Activated CD8-positive, alpha-beta T cell treated with anti-CD3 and anti-CD28 coated beads, Interleukin-2, amount 10 ng/mL, durations not matched to agents 7 days and 5 days (primary cell): ENCODE measurements at regions not wholly inside any gene's neighbourhood (a gene's known extent, or its start where the extent isn't known, plus 50 kb on each side); places are given as distances from the start of the nearest gene placed in this dataset.

Experiments
- ATAC-seq: fragments of 150-1000 bp; cut with Tn5 transposase; one replicate; pipeline ENCODE4 v1.10.0; 2021; ENCODE audit warnings: moderate library complexity
- CTCF ChIA-PET: fragments of 350-600 bp; sonication (Branson Sonifier 250); formaldehyde crosslinking; loops from one replicate; lab custom pipeline; 2021; ENCODE audit warnings: antibody characterized with exemption; lab: Charles Lee
- POLR2A ChIA-PET: fragments of 350-600 bp; sonication (Branson Sonifier 250); formaldehyde crosslinking; loops from one replicate; lab custom pipeline; 2021; ENCODE audit warnings: antibody characterized with exemption; lab: Charles Lee
- DNase-seq: peaks from one replicate; pipeline ENCODE4 v3.0.0-alpha.2; 2020
- H3K27ac Mint-ChIP-seq: one replicate; pipeline ENCODE4 v1.8.0; 2021; ENCODE audit warnings: mild to moderate bottlenecking, mixed read lengths
- H3K27me3 Mint-ChIP-seq: one replicate; pipeline ENCODE4 v1.8.0; 2021; ENCODE audit warnings: low read depth, mixed read lengths
- H3K36me3 Mint-ChIP-seq: one replicate; pipeline ENCODE4 v1.8.0; 2021; ENCODE audit warnings: low read depth, mixed read lengths
- H3K4me1 Mint-ChIP-seq: one replicate; pipeline ENCODE4 v1.8.0; 2021; ENCODE audit warnings: low read depth, mixed read lengths
- H3K4me3 Mint-ChIP-seq: one replicate; pipeline ENCODE4 v1.8.0; 2021; ENCODE audit warnings: mild to moderate bottlenecking, mixed read lengths
- H3K9me3 Mint-ChIP-seq: one replicate; pipeline ENCODE4 v1.8.0; 2022; ENCODE audit warnings: mixed read lengths; ENCODE audit not compliant: insufficient read depth

DNA sequence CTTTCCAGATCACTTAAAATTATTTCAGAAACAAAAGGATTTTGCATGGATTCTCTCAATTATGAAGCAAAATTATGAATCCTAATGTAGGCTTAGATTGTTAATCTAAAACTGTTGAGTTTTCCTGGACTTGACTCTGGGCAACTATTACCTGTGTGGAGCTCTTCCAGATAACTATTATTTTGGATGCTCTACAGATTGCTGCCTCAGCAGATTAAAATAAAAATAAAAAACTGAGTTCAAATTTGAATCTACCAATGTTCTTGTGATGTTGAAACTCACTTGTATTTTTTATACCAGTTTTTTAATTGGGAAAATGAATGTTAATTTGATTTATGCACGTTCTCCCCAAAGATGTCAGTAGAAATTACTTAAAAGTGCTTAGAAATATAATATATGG lies 120.5 kb upstream of the NAV3 start:
- H3K4me1 Mint-ChIP-seq: no peaks in the 10 kb centered on the region
- H3K4me3 Mint-ChIP-seq: no peak overlapping the region
- H3K27ac Mint-ChIP-seq: no peak overlapping the region
- H3K36me3 Mint-ChIP-seq: no peaks in the 10 kb centered on the region
- ChIA-PET POLR2A (no interaction called here), CTCF (no interaction called here)
- ATAC-seq (no peak), DNase-seq (no peak)
- no peaks in the 10 kb centered on the region for H3K27me3 Mint-ChIP-seq
- peaks cover 8% of the 10 kb centered on the region for H3K9me3 Mint-ChIP-seq

DNA sequence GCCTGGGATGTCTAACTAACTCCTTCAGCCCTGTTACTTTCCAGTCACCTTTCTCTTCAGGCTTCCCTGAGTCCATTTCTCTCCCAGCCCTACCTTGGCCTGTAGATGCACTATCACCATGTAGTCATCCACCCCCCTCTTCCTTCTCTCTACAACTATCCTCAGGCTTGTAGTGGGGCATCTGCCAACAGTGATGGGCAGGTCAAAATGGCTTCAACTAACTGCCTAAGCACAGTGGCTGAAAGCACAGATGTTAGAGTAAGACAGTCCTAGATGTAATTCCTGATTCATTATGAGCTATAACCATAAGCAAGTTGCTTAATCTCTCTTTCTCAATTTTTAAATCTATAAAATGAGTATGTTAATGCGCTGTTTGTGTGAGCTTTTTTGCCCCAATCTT lies 133.6 kb upstream of the NAV3 start:
- Mint-ChIP-seq H3K27me3 (no peaks in the 10 kb centered on the region), H3K4me3 (no peak overlapping the region), H3K36me3 (no peaks in the 10 kb centered on the region), H3K27ac (no peak overlapping the region), H3K4me1 (no peaks in the 10 kb centered on the region), H3K9me3 (no peaks in the 10 kb centered on the region)
- DNase-seq (no peak), ATAC-seq (no peak)
- ChIA-PET POLR2A (no interaction called here), CTCF (no interaction called here)

- DNase-seq: no peak
- Mint-ChIP-seq H3K36me3 (no peaks in the 10 kb centered on the region), H3K27ac (no peak overlapping the region)
Measured at GRCh38 chr12:77696183-77696582, 134.5 kb upstream of the NAV3 start.

DNA sequence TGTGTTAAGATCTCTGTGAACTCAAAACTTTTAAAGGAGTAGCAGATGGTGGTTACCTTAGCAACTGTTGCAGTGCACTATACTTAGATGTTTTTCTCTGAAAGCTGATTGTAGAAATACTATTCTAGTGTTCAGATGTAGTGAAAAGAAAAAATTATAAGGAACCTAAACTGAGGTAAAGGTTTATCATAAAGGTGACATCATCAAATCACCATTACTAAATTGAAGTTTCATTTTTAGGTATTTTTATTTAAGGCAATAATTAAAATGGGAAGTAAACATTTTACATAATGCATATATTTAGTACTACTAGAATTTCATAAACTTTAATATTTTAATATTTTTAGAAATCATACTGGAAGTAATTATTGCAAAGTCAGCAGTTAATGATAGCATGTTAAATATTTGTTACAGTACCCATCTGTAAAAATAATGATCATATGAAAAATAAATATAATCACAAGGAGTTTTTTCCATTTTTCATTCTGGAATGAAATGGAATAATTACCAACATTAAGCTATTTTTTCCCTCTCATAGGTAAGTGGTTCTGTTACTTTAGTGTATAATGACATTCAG lies 141.1 kb upstream of the NAV3 start:
- no peak for DNase-seq
- no peaks in the 10 kb centered on the region for H3K27me3 Mint-ChIP-seq
- H3K9me3 Mint-ChIP-seq: no peaks in the 10 kb centered on the region
- CTCF ChIA-PET: no interaction called here
- no peaks in the 10 kb centered on the region for H3K36me3 Mint-ChIP-seq
- no peaks in the 10 kb centered on the region for H3K4me1 Mint-ChIP-seq
- ATAC-seq: no peak
- no peak overlapping the region for H3K4me3 Mint-ChIP-seq
- POLR2A ChIA-PET: no interaction called here
- no peak overlapping the region for H3K27ac Mint-ChIP-seq

More at GRCh38 chr12:77696183-77696582, 134.5 kb upstream of the NAV3 start:
- CTCF ChIA-PET: no interaction called here
- ATAC-seq: no peak
- no peaks in the 10 kb centered on the region for H3K4me1 Mint-ChIP-seq
- no peaks in the 10 kb centered on the region for H3K27me3 Mint-ChIP-seq
- no peaks in the 10 kb centered on the region for H3K9me3 Mint-ChIP-seq
- POLR2A ChIA-PET: no interaction called here
- H3K4me3 Mint-ChIP-seq: no peak overlapping the region

DNA sequence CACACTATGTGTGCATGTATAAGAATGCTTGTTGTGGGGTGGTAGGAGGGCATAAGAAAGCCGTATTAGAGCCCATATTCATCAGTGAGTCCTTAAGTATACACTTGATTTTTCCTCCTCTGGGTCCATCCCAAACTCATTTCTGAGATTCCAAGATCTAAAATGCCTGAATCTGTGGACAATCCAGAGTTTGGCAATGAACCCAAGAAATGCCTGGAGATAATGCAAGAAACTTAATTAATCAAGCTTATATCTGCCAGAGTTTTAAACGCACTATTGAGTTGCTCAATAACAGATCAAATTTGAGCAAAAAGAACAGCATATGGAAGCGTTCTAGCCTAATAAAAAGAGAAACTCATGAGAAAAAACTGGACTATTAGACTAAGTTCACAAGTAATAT lies 143.4 kb upstream of the NAV3 start:
- Mint-ChIP-seq H3K9me3 (no peaks in the 10 kb centered on the region), H3K4me3 (no peak overlapping the region), H3K36me3 (no peaks in the 10 kb centered on the region), H3K27me3 (no peaks in the 10 kb centered on the region), H3K4me1 (no peaks in the 10 kb centered on the region), H3K27ac (no peak overlapping the region)
- ATAC-seq (no peak), DNase-seq (no peak)
- POLR2A ChIA-PET: no interaction called here
- CTCF ChIA-PET: no interaction called here

GRCh38 chr12:77686760-77687159 lies 143.9 kb upstream of the NAV3 start:
- no peaks in the 10 kb centered on the region for H3K9me3 Mint-ChIP-seq
- no peaks in the 10 kb centered on the region for H3K36me3 Mint-ChIP-seq
- ATAC-seq (no peak), DNase-seq (no peak)
- no peak overlapping the region for H3K27ac Mint-ChIP-seq
- CTCF ChIA-PET: no interaction called here
- H3K27me3 Mint-ChIP-seq: no peaks in the 10 kb centered on the region
- H3K4me1 Mint-ChIP-seq: no peaks in the 10 kb centered on the region
- POLR2A ChIA-PET: no interaction called here
- H3K4me3 Mint-ChIP-seq: no peak overlapping the region

GRCh38 chr12:77685901-77686300 lies 144.8 kb upstream of the NAV3 start:
- DNase-seq (no peak), ATAC-seq (no peak)
- Mint-ChIP-seq H3K27ac (no peak overlapping the region), H3K27me3 (no peaks in the 10 kb centered on the region), H3K4me1 (no peaks in the 10 kb centered on the region), H3K9me3 (no peaks in the 10 kb centered on the region), H3K36me3 (no peaks in the 10 kb centered on the region), H3K4me3 (no peak overlapping the region)
- ChIA-PET POLR2A (no interaction called here), CTCF (no interaction called here)

- no peak overlapping the region for H3K27ac Mint-ChIP-seq
- DNase-seq (peak; percentile 21), ATAC-seq (no peak)
- no peaks in the 10 kb centered on the region for H3K4me1 Mint-ChIP-seq
- H3K27me3 Mint-ChIP-seq: no peaks in the 10 kb centered on the region
- H3K4me3 Mint-ChIP-seq: no peak overlapping the region
- no peaks in the 10 kb centered on the region for H3K9me3 Mint-ChIP-seq
- H3K36me3 Mint-ChIP-seq: no peaks in the 10 kb centered on the region
- CTCF ChIA-PET: no interaction called here
- POLR2A ChIA-PET: no interaction called here
Measured at GRCh38 chr12:77685112-77685511, 145.6 kb upstream of the NAV3 start.

GRCh38 chr12:77682488-77682887 lies 148.2 kb upstream of the NAV3 start:
- H3K27me3 Mint-ChIP-seq: no peaks in the 10 kb centered on the region
- H3K36me3 Mint-ChIP-seq: no peaks in the 10 kb centered on the region
- no peak overlapping the region for H3K27ac Mint-ChIP-seq
- H3K4me1 Mint-ChIP-seq: no peaks in the 10 kb centered on the region
- POLR2A ChIA-PET: no interaction called here
- CTCF ChIA-PET: no interaction called here
- DNase-seq (no peak), ATAC-seq (no peak)
- no peaks in the 10 kb centered on the region for H3K9me3 Mint-ChIP-seq
- no peak overlapping the region for H3K4me3 Mint-ChIP-seq

DNA sequence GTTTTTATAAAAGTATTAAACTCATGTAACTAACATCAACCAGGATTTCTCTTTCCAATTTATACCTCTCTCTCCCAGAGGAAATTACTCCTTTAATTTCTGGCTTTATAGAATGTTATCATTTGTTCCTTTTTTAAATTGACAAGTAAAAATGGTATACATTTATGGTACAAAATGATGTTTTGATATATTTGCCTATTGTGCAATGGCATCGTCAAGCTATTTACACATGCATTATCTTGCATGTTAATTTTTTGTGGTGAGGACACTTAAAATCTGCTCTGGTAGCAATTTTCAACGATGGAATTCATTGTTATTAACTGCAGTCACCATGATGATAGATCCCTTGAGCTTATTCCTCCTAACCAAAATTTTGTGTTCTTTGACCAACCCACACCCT lies 149.0 kb upstream of the NAV3 start:
- Mint-ChIP-seq H3K36me3 (no peaks in the 10 kb centered on the region), H3K9me3 (no peaks in the 10 kb centered on the region), H3K27ac (no peak overlapping the region), H3K4me3 (no peak overlapping the region), H3K4me1 (no peaks in the 10 kb centered on the region), H3K27me3 (no peaks in the 10 kb centered on the region)
- ATAC-seq (no peak), DNase-seq (no peak)
- POLR2A ChIA-PET: no interaction called here
- CTCF ChIA-PET: no interaction called here

DNA sequence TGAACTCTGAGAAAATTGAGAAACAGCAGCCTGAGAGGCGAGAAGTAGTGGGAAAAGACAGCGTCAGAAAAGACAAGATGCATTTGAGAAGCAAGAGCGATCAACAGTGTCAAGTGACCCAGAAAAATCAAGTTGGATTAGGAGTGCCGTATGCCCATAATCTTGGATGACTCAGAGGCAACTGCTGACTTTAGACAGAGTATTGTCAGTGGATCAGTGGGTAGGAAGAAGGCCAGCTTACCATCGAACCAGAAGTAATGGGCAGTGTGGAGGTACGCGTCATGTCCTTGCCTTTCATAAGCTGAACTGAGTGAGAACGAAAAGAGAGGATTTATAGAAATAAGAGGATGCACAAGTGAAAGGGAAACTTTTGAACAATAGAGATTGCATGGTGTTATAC lies 151.0 kb upstream of the NAV3 start:
- ChIA-PET POLR2A (no interaction called here), CTCF (no interaction called here)
- no peaks in the 10 kb centered on the region for H3K27me3 Mint-ChIP-seq
- ATAC-seq (no peak), DNase-seq (no peak)
- H3K27ac Mint-ChIP-seq: no peak overlapping the region
- no peak overlapping the region for H3K4me3 Mint-ChIP-seq
- H3K36me3 Mint-ChIP-seq: no peaks in the 10 kb centered on the region
- H3K4me1 Mint-ChIP-seq: no peaks in the 10 kb centered on the region
- H3K9me3 Mint-ChIP-seq: no peaks in the 10 kb centered on the region

GRCh38 chr12:77678621-77679020 lies 152.1 kb upstream of the NAV3 start:
- ChIA-PET POLR2A (no interaction called here), CTCF (no interaction called here)
- DNase-seq (no peak), ATAC-seq (no peak)
- H3K27ac Mint-ChIP-seq: no peak overlapping the region
- H3K36me3 Mint-ChIP-seq: no peaks in the 10 kb centered on the region
- no peaks in the 10 kb centered on the region for H3K9me3 Mint-ChIP-seq
- no peaks in the 10 kb centered on the region for H3K4me1 Mint-ChIP-seq
- no peak overlapping the region for H3K4me3 Mint-ChIP-seq
- H3K27me3 Mint-ChIP-seq: no peaks in the 10 kb centered on the region

- ChIA-PET POLR2A (no interaction called here), CTCF (no interaction called here)
- ATAC-seq (no peak), DNase-seq (no peak)
- Mint-ChIP-seq H3K27me3 (no peaks in the 10 kb centered on the region), H3K4me3 (no peak overlapping the region), H3K4me1 (no peaks in the 10 kb centered on the region), H3K27ac (no peak overlapping the region), H3K36me3 (no peaks in the 10 kb centered on the region), H3K9me3 (peaks cover 3% of the 10 kb centered on the region)
Measured at GRCh38 chr12:77667101-77667500, 163.6 kb upstream of the NAV3 start.
